Endothelial cell of umbilical vein (primary cell): ENCODE measurements at regions not wholly inside any gene's neighbourhood (a gene's known extent, or its start where the extent isn't known, plus 50 kb on each side); places are given as distances from the start of the nearest gene placed in this dataset.

Experiments
- CTCF ChIP-seq, 2 donors: IDR thresholded peaks; 1 replicate in 1 of 2; 2 replicates in 1 of 2; pipeline ENCODE4 v1.5.1; 2011; ENCODE audit warnings: low read length in 2 of 2, mild to moderate bottlenecking in 2 of 2, moderate library complexity in 2 of 2, control low read depth in 1 of 2, inconsistent platforms in 1 of 2, low read depth in 1 of 2; ENCODE audit not compliant: insufficient read depth in 1 of 2; ENCODE audit errors: extremely low read depth in 1 of 2
- EZH2 ChIP-seq: IDR thresholded peaks from 2 replicates; pipeline ENCODE4 v1.6.1; 2012; ENCODE audit warnings: borderline replicate concordance, low read depth, mild to moderate bottlenecking, moderate library complexity, low read length, inconsistent platforms; ENCODE audit not compliant: severe bottlenecking
- FOS ChIP-seq: IDR thresholded peaks from 2 replicates; pipeline ENCODE4 v1.6.1; 2011; ENCODE audit warnings: mild to moderate bottlenecking, low read length, moderate library complexity, borderline replicate concordance; ENCODE audit not compliant: insufficient read depth
- GATA2 ChIP-seq: IDR thresholded peaks from 2 replicates; pipeline ENCODE4 v1.7.0; 2011; ENCODE audit warnings: low read depth, mild to moderate bottlenecking, moderate library complexity, mixed read lengths, low read length; ENCODE audit not compliant: insufficient read length, insufficient read depth
- JUN ChIP-seq: IDR thresholded peaks from 2 replicates; pipeline ENCODE4 v1.6.1; 2011; ENCODE audit warnings: borderline replicate concordance, low read depth; ENCODE audit not compliant: insufficient read length, insufficient read depth
- MAX ChIP-seq: IDR thresholded peaks from 2 replicates; pipeline ENCODE4 v1.6.1; 2011; ENCODE audit not compliant: insufficient read depth, insufficient read length
- MYC ChIP-seq: IDR thresholded peaks from one replicate; pipeline ENCODE4 v1.6.1; 2011; ENCODE audit warnings: mild to moderate bottlenecking, low read depth, low read length
- POLR2A ChIP-seq: IDR thresholded peaks from 2 replicates; pipeline ENCODE4 v1.6.1; 2012; ENCODE audit warnings: low read depth, mild to moderate bottlenecking, control low read depth, low read length
- POLR2AphosphoS5 ChIP-seq: IDR thresholded peaks from 2 replicates; pipeline ENCODE4 v1.6.1; 2012; ENCODE audit warnings: low read depth, mild to moderate bottlenecking, control low read depth, low read length, moderate library complexity; ENCODE audit not compliant: insufficient read depth

GRCh38 chr6:26743157-26743821 lies 83.7 kb upstream of the ZNF322 start:
- TF ChIP-seq CTCF (IDR thresholded peaks at IDR 0.05; ENCODE audit: extremely low read depth in 1 of 2, insufficient read depth in 1 of 2, low read depth in 1 of 2, low read length in 2 of 2) (no peak), POLR2AphosphoS5 (no peak), MYC (no peak), EZH2 (no peak), POLR2A (no peak), JUN (no peak), MAX (no peak), FOS (no peak), GATA2 (no peak)
